ENCODE measurements at regions not wholly inside any gene's neighbourhood (a gene's known extent, or its start where the extent isn't known, plus 50 kb on each side); places are given as distances from the start of the nearest gene placed in this dataset.
A peak's percentile ranks its signal among the peaks of the same experiment; 100 is the strongest.

DNA sequence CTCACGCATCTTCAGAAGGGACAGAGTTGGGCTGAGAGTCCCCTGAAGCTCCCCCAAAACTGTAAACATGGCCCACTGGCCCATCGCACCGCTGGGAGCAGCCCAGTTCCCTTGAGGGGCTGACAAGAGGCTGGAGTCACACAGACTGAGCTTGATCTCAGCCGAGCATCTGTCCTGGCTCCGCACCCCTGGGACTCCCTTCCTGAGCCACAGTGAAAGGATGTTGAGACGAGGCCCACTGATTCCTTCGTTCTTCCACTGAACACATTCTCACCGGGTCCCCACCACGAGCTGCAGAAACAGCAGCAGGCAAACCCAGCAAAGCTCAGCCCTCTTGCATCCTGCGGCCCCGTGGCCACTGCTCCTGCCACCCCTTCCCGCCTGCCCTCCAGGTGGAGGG, 145.9 kb upstream of the CIBAR2 start:
- DNase-seq, result no peak

DNA sequence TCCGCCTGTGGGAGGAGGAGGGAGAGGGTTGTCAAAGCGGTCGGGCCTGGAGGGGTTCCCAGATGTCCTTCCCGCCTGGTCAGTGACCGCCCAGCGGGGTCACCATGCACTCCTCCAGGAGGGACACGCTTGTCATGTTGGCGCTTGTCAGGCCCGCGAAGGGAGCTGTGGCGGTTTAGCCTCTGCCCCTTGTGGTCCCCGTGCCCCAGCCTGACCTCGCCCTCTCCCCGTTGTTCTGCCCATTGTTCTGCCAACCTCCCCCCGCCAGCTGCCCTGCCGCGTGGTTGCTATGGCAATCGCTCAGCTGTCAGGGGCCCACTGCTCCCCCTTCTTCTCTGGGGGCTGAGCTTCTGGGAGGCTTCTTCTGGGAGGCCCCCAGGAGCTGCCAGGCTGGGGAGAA, 146.4 kb upstream of the CIBAR2 start:
- DNase-seq, result no peak

DNA sequence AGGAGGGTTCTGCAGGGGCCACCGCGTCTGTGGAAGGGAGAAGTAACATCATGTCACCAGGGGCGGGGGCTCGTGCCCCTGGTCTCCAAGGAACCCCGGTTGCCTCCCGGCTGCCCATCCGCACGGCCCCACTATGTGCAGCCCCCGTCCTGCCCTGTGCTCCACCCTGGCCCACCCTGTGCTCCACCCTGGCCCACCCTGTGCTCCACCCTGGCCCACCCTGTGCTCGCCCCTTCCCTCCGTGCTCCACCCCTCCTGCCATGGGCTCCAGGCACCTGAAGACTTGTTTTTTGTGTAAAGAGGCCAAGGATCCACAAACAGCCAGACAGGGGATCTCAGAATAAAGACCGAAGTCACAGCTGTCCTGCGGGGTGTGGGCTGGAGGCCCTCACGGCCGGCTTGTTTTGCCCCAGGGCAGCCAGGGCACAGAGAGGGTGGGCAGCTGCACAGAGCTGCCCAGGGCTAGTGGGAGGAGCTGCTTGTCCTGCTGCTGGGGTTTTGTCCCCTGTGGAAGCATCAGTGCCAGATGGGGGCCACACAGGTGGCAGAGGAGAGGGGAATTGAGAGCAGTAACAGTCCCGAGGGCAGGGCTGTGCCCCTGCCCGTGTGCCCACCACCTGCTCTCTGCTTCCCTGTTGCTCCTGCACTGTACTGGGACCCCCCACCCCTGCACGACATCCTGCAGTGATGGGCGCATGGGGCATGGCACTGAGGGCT, 147.0 kb upstream of the CIBAR2 start:
- no peak for DNase-seq

DNA sequence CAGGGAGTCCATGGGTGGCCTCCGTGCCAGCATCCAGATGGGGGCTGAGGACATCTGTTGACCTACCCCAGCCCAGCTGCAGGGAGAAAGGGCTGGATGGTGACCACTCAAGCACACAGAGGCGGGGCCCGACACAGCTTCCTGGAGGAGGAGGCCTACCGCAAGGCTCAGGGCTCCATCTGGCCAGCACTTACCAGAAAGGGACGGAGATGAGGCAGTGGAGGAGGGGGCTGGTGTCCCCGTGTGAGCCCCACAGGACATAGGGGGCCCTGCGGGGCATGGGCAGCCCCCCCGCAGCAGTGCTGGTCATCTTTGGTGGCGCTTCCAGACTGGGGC, 147.5 kb upstream of the CIBAR2 start:
- DNase-seq, result no peak

DNA sequence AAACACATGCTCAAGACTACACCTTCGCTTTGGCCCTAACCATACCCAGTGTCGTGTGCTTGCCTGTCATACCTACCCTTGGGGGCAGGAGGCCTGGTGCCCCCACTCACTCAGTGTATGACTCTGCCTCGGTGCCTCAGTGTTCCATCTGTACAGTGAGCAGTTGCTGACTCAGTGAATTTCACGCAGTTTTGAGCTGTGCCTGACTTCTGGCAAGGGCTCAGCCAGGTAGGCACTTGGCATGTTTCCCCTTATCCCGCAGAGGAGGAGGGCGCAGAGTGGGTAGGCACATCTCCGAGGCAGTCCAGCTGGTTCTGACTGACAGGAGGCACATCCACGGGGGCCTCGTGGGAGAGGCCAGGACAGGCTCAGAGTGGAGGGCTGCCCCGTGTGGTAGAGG, 148.9 kb upstream of the CIBAR2 start:
- DNase-seq, result no peak

DNA sequence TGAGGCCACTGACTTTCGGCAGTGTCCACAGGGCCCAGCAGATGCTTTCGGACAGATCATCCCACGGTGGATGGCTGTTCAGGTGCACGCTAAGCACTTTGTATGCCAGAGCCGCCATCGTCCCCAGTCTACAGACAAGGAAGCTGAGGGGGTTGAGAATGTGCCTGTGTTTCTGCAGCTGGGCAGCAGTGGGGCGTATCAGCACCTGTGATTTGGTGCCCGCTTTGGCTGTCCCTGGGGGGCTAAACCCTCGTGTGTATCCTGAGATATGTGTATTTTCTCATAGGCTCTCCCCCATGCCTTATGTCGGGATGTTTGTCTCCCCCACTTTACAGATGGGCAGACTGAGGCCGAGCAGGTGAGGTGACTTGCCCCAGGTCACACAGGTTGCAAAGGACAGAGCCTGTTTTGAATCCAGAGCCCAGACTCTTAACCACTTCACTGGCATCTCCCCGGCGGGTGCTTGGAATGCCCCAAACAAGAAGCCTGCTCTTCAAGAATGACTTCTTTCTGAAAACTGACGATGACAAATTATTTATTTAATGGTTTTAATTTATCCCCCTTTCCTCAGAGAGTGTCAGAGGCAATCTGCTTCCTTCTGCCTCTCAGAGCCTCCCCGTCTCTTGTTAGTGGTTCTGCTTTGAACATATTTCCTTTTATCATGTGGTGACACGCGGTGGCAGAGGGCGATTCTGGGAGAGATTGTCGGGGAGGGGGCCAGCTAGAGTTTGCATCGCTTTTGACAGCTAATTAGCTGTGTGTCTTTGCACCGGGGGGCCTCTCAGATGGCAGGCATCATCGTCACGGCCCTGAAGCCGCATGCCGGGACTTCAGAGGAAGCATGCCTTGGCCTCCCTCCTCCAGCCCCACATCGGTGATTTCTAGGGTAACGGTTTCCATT, 149.6 kb upstream of the CIBAR2 start:
- DNase-seq, result no peak

DNA sequence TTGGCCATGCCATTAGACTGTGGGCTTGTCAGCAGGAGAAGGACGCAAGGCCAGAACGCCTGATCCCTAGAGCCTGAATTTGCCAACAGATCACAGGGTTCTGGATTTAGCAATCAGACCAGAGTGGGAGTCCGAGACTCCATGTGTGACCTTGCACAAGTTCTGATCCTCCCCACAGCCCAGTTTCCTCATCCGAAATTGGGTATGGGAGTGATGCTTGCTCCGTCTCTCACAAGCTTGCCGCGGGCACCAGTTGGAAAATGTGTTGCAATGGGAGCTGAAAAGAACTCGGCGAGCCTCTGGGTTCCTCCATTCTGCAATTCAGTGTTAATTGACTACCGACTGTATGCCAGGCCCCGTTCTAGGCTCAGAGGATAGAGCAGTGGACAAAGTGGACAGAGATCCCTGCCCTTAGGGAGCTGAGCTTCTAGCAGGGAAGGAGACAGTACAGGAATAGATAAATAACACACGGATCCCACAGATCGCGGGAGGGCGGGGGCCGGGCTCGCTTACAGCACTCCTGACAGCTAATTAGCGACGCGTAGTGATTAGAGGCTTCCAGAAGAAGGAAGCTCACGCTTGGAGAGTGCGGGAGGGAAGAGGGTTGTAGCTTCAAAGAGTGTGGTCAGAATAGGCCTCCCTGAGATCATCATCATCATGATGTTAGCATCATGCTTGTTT, 150.4 kb upstream of the CIBAR2 start:
- no peak for DNase-seq

DNA sequence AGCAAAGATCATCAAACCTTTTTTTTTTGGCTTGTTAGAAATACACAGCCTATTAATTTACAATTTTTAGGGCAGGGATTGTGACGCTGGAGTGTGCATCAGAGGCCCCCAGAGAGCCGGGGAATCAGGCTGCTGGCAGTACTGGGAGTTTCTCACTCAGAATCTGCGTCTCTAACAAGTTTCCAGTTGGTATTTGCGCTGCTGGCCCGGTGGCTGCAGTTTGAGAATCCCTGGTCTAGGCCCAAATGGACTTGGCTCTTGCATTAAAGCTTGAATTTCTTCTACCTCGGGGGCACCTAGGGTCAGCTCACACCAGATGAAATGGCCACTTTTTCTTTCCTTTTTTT, 150.9 kb upstream of the CIBAR2 start:
- DNase-seq, result no peak

DNA sequence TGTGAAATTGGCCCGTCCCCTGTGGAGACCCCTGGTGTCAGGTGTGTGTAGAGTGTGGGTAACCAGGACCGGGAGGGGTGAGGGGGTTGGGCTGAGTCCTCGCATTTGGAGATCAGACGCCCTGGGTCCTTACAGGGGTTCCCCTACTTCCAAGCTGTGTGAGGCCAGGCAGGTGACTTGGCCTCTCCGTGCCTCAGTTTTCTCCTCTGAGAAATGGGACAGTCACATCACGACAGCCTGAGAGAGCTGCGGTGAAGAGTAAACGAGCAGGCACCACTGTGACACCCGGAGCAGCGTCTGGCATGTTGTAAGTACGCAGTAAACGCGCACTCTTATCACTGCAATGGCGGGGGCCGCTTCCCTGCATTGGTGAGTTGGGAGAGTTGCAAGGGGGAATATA, 152.5 kb upstream of the CIBAR2 start:
- DNase-seq, result no peak

DNA sequence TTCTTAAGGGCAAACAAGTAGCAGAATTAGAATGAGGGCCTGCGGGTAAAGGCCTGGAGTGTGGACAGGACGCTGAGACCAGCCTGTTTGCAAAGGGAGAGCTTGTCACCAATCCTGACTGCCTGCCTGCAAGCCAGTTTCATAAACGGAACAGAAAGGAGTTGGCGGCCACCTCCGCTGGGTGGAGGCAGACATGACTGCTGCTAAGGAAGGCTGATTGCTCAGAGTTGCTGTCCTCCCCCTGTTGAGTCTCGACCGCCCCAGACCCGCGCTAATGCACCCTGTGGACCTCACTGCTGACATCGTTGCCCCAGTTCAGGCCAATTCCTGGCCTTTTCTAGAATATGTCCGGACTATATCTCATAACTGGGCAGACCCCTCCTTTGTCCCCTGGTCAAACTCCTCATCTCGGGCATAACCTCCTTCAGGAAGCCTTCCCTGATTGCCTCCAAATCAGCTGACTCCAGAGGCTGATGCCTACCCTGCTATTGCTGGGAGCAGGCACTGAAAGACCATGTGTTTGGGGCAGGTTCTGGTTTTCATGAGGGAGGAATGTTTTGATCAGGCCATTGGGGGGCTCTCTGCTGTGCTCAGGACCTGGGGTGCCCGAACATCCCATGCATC, 153.0 kb upstream of the CIBAR2 start:
- no peak for DNase-seq

DNA sequence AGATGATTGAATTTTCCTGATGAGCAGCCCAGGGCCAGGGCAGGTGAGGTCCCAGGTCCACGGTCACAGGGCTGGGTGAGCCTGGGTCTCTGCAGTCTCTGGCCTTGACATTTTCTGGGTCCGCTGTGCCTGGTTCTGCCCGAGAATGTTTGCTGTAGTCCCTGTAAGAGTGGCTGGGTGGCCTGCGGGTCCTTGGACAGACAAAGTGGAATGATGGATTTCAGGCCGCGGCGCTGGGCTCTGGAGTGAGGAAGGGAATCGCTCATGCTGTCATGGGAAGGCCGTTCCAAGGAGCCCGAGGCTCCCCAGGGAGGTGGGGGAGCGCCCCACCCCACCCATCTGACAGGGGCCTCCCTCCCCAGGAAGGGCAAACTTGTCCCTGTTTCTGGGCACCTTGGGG, 153.5 kb upstream of the CIBAR2 start:
- no peak for DNase-seq

DNA sequence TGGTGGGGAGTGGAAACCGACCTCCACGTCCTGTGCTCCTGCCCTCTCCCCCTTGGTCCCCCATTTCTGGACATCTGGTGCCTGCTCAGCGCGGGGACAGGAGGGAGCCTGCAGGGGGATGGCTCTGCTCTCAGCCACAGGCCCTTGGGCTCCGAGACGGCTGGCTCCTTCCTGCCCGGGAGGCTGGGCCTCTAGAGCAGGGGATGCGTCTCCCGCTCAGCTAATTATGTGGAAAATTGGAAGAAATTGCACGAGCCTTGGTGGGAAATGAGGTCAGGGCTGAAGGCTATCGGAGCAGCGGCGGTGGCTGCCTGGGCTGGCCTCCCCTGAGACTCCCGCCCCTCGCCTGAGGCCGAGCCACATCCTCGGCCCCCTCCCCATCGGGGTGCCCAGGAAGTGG, 154.6 kb upstream of the CIBAR2 start:
- no peak for DNase-seq

DNA sequence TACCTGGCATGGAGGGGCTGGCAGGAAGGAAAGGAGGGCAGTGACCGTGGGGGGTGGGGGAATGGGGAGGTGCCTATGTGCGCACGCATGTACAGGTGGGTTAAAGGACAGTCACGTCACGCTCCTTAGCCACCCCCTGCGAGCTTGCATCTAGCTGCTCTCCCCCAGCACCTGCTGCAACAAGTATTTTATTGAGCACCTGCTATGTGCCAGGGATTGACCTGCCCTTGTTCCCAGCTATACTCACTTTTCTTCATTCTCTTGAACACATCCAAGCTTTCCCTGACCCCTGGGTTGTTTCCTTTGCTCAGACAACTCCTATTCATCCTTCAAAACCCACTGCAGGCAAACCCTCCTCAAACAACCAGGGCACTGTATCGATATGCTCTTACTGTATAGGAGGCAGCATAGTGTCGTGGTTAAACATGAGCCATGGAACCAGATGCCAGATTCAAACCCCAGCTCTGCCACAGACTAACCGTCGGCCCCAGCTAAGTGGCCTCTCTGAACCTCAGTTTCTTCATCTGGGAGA, 155.2 kb upstream of the CIBAR2 start:
- no peak for DNase-seq

DNA sequence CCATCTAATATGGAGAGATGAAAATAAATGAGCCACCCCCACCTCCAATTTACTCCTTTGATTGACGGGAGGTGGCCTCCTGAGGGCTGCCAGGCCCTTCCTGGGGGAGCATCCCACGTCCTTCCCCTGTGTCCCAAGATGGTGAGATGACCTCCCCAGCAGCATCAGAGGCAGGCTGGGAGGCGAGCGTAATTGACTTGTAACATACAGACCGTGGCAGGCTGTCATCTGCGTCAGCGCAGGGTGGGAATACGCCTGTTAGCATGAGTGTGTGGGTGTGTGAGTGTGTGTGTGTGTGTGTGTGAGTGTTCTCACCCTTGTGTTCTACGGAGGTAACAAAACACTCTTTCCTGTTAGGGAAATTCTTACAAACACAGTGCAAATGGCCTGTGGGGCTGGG, 156.9 kb upstream of the CIBAR2 start:
- DNase-seq, result no peak

DNA sequence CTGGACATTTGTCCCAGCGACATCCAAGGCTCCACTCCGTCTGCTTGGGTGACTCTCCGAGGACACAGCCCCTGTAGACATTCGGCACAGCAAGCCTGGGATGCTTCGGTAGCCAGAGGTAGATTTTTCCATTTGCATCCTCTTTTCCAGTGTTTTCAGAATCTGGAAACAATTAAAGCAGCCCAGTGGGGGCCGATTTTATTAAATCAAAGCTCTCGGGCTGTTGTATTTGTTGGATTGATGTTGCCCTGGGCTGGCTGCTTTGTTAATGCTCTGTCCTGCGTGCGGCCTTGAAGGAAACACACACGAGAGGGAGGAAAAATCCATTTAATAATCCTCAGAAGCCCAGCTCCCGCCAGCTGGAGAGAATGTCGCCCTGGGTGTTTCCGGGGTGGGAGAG, 158.1 kb upstream of the CIBAR2 start:
- DNase-seq, result no peak

DNA sequence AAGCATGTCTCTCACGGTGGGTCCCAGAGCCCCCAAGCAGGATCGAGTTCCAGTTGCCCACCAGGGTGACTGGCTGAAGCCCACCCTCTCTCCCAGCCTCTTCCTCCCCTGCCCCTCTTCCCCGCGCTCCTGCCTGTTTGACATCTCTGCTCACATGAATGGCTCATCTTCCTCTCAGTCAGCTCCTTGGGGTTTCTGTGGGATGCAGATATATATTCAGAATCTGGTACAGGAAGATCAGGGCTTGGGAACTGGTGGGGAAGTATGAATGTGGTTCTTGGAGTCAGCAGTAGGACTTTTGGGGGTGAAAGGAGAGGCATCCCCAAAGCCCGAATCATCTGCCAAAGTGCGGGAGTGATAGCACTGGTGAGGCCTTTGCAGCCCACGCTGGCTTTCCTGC, 158.9 kb upstream of the CIBAR2 start:
- DNase-seq, result no peak

DNA sequence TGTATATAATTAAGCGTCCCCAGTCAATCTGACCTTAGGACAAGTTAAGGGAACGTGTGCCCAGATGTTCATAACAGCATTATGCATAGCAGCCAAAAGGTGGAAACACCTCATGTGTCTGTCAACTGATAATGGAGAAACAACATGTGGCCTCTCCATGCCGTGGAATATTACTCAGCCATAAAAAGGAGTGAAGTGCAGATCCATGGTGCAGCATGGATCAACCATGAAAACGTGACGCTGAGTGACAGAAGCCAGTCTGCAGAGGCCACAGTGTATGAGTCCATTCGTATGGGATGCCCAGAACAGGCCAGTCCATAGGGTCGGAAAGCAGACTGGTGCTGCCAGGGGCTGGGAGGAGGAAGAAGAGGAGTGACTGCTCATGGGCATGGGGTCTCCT, 161.0 kb upstream of the CIBAR2 start:
- no peak for DNase-seq

DNA sequence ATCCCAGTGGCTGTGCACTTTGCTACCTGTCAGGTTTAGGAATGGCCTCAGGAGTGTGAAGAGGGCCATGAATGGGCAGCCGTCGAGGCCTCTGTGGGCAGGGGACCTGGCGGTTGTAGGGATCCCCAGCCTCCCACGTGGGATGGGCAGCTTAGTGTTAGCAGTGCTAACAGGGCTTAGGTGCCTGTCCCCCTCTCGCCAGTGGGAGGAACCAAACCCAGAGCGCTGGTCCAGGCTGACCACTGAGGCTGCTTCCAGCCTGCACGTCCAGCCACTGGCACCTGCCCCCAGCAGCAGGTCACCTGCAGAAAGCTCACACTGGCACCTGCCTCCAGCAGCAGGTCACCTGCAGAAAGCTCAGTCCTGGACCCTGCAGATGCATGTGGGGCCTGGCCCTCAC, 162.2 kb upstream of the CIBAR2 start:
- no peak for DNase-seq

DNA sequence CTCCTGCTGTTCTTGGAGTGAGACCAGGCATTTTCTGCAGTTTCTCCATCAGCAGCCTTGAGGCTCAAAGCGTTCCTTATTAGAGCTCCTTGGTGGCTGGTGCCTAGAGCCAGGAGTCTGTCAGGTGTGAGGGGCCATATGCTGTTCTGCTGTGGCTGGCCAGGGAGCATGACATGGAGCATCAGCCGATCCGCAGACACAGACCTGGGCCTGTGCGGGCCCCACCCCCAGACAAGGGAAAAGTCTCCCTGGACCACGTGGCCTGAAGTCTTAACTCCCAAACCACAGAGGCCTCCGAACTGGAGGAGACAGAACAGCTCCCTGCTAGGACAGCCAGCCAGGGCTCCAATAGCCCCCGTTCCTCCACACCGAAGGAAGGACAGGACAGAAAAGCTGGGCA, 162.7 kb upstream of the CIBAR2 start:
- DNase-seq, result no peak

DNA sequence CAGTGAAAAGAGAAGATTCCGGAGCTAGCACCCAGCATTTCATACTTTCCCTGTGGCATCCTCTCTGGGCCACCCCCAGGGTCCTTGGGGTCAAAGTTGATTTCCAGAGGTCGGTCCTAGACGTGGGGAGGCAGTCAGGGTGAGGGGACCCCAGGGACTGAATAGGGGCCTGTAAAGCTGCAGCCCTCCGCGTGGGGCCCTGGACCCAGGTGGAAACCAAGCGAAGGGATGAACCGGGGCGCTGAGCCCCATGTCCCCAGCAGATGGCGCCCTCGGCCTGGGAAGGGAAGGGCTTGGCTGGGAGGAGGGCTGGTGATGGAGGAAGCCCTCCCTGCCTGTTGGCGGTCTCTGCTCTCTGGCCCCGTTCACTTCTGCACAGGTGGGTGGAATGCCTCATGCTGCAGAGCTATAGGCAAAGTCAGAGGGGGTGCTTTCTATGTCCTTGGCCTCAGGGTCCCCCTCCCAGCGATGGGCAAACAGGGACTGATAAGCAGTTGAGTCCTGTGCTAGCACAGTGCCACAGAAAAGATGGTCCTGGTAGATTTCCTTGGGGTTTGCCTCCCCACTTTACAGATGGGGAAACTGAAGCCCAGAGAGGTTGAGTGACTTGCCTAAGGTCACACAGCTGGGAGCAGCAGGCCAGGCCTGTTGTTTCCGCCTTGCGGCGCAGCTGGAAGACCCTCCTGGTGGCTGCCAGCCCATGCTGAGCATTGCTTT, 163.4 kb upstream of the CIBAR2 start:
- peak; percentile 19 to 63 (median 54) for DNase-seq

DNA sequence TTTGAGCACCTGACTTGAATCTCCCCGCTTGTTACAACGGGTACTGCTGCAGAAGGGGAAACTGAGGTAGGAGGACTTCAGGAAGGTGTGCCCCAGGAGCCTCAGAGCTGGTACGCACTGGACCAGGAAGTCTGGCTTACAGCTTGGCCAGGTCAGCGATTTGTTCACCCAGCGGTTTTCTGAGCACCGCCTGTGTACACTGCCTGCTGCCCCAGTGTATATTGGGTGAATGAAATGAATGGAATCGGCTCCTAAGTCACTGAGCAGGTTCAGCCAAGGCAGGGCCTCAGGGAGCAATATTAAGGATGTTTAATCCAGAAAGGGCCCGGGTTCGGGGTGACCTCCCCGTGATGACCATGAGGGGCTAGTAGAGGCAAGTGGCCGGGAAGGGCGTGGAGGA, 164.0 kb upstream of the CIBAR2 start:
- no peak for DNase-seq

DNA sequence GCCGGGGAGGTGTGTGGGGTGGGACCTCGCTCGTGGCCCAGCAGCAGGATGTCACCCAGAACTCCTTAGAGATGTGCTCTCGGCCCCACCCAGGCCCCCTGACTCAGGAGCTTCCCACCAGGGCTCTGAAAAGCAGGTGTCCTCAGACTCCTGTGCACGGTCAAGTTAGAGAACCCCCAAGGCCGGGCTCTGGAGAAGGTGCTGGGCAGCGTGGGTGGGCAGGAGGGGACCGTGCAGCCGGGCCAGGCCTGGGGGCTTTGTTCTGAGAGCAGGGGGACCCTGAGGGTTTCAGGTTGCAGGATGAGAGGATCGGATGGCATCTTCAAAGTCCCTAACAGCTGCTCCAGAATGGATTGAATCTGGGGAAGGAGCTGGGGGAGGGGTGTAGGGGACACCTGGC, 164.4 kb upstream of the CIBAR2 start:
- DNase-seq, result no peak

DNA sequence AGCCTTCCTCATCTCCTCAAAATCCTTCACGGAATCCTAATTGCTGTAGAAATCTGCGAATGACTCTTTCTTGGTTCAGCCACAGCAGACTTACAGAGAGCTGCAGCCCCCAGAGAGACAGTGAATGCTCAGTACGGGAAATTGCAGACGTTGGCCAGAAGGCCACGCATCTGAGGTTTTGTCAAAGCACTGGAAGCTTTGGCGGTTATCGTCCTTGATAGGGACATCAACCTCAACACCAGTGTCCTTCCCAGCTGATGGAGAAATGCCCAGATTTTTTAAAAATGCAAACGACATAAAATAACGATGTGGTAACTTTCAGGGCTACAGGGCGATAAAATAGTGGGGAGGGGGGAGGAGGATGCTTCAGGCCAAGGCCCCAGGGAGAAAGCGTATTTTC, 166.6 kb upstream of the CIBAR2 start:
- DNase-seq, result no peak
